ENCODE measurements at regions not wholly inside any gene's neighbourhood (a gene's known extent, or its start where the extent isn't known, plus 50 kb on each side); places are given as distances from the start of the nearest gene placed in this dataset.
"Not testable (repeated sequence)": the region's sequence is repeated elsewhere in the genome, so short reads cannot be mapped to it uniquely, and the experiment has no call there.

DNA sequence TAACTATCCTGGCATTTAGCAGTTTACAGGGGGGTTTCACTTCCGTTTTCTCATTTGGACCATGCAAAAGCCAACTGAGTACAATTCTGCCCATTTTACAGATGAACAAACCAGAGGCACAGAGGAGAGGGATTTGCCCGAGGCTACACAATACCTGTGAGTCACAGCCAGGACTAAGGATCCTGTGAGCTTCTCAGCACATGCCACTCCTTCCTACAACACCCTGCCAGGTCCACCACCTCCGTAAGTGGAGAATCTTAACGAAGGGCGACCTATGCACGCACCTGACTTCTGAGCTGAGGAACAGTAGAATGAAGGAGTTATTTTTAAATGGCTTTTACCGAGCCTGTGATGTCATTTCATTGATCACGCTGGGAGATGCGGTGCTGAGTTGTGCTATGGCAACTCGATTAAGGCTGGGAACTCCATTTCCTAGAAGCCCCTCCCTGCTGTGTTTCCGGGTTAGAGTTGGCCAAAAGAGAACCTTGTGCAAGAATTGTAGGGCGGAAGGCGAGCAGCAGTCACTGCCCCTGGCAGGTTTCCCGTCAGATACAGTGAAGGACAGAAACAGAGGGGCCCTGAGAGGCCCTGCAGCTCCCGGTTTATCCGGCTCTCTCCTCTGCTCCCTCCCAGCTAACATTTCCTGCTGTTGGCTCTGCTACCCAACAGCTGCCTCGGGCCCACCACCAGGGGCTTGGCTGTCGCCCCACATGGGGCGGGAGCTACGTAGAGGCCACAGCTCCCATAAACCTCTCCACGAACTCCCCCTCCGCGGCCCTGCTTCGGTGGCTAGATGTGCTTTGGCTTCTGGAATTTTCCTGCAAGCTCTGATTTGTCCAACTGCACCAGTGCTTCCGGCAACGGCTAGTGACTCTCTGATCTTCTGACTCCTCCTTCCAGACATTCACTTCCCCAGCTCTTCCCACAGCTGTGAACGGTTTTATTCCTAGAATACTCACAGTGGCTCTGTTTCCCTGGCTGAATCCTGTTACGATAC, 75.1 kb upstream of the USP9X start:
- TF ChIP-seq CTCF (IDR thresholded peaks at IDR 0.05; ENCODE audit: insufficient read depth, low read depth, low read length, missing control alignments): no peak
- peak; percentile 87 for DNase-seq (ENCODE audit: low read depth)
- peak overlapping the region; percentile 18 for H3K4me3 ChIP-seq (ENCODE audit: low read length)

DNA sequence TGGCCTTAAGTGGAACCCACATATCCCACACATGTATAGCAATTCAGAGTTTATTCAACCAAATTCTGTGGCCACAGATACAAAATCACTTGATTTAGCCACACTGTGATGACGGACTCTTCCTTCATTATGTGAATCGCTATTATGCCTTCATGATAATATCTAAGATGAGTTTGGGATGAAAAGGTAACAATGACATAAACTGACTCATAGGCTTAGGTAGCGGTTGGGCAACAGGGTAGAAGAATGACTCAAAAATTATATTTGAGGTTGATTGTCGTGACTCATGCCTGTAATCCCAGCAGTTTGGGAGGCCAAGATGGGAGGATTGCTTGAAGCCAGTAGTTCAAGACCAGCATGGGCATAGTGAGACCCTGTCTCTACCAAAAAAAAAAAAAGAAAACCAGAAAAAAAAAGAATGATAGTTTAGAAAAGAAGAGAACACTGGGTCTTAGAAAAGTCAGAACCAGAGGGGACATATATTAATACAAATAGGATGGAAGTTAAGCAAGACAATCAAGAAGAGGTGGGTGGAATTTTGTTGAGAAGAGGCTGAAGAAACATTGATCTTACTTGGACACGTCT, 70.4 kb upstream of the USP9X start:
- H3K4me3 ChIP-seq (ENCODE audit: low read length): no peak overlapping the region
- DNase-seq (ENCODE audit: low read depth): peak; percentile 84
- no peak for TF ChIP-seq CTCF (IDR thresholded peaks at IDR 0.05; ENCODE audit: insufficient read depth, low read depth, low read length, missing control alignments)

DNA sequence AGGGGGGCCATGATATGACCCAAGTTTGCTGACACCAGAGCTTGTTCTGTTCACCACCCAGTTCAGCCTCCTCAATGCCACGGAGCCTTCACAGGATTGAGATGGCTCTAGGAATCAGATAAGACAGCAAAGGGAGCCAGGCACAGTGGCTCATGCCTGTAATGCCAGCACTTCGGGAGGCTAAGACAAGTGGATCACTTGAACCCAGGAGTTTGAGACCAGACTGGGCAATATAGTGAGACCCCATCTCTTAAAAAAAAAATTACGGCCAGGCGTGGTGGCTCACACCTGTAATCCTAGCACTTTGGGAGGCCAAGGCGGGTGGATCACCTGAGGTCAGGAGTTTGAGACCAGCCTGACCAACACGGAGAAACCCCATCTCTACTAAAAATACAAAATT, 67.5 kb upstream of the USP9X start:
- not testable (repeated sequence) for H3K4me3 ChIP-seq (ENCODE audit: low read length); DNase-seq (ENCODE audit: low read depth)

DNA sequence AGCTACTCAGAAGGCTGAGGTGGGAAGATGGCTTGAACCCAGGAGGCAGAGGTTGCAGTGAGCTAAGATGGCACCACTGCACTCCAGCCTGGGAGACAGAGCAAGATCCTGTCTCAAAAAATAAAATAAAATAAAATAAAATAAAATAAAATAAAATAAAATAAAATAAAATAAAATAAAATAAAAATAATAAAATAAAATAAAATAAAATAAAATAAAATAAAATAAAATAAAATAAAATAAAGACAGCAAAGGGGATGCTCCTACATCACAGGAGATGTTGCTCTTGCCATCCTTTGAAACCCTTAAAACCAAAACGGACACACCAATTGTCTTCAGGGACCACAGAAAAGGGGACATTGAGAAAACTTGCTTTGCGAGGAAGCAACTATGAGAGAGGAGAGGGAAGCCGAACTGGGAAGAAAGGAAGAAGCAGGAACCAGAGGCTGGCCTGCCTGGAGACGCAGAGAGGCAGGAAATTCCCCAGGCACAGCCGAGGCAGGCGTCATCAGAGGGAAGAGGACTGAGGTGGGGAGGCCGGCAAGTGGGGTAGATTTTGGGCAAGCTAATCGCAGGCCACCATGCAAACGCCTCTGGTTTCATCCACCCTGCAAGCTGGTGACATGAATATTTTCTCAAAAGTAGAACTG, 66.7 kb upstream of the USP9X start:
- not testable (repeated sequence) for DNase-seq (ENCODE audit: low read depth); H3K4me3 ChIP-seq (ENCODE audit: low read length)

DNA sequence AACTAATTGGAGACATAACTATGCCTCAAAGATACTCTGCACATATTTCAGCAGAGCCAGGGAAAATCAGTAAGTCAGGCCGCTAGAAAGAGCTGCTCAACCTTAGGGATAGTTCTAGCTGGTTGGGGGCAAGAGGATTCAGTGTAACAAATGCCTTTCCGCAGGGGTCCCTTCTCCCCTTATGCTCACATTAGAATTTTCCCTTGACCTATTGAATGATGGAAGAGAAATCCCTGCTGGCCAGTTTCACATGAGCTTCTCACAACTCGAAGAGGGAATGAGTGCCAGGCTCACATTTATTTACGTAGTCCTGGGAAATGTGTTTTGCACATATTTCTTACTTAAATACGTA, 66.2 kb upstream of the USP9X start:
- TF ChIP-seq CTCF (IDR thresholded peaks at IDR 0.05; ENCODE audit: insufficient read depth, low read depth, low read length, missing control alignments): no peak
- no peak overlapping the region for H3K4me3 ChIP-seq (ENCODE audit: low read length)
- DNase-seq (ENCODE audit: low read depth): no peak

- peak; percentile 72 for DNase-seq (ENCODE audit: low read depth)
- TF ChIP-seq CTCF (IDR thresholded peaks at IDR 0.05; ENCODE audit: insufficient read depth, low read depth, low read length, missing control alignments): no peak
- no peak overlapping the region for H3K4me3 ChIP-seq (ENCODE audit: low read length)
Observed at GRCh38 chrX:41022566-41022965, 62.7 kb upstream of the USP9X start.

GRCh38 chrX:41023098-41023497, 62.1 kb upstream of the USP9X start:
- no peak for TF ChIP-seq CTCF (IDR thresholded peaks at IDR 0.05; ENCODE audit: insufficient read depth, low read depth, low read length, missing control alignments)
- H3K4me3 ChIP-seq (ENCODE audit: low read length): no peak overlapping the region
- DNase-seq (ENCODE audit: low read depth): no peak

DNA sequence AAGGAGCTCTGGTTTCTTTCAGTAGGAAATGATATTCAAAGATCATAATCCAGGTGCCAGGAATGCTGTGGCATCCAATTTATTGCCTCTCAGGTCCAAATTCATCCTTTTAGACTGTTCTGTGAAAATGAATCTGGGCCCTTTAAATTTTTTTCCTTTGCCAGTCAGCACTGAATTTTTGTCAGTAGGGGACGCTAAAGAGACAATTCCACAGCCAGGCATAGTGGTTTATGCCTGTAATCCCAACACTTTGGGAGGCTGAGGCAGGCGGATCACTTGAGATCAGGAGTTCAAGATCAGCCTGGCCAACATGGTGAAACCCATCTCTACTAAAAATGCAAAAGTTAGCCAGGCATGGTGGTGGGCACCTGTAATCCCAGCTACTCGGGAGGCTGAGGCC, 60.9 kb upstream of the USP9X start:
- not testable (repeated sequence) for DNase-seq (ENCODE audit: low read depth); H3K4me3 ChIP-seq (ENCODE audit: low read length)
